IPS DF 6.9 (cell line): ENCODE measurements at regions not wholly inside any gene's neighbourhood (a gene's known extent, or its start where the extent isn't known, plus 50 kb on each side); places are given as distances from the start of the nearest gene placed in this dataset.

Source experiments
- DNase-seq: peaks from one replicate; pipeline ENCODE4 v3.0.0-alpha.2; 2013; ENCODE audit warnings: low read depth, low spot score
- H3K27ac ChIP-seq: one replicate; pipeline ENCODE4 v1.5.1; 2013; ENCODE audit warnings: low read length, control low read depth
- H3K27me3 ChIP-seq: 2 replicates; pipeline ENCODE4 v1.6.1; 2013; ENCODE audit warnings: mild to moderate bottlenecking, low read length; ENCODE audit not compliant: control insufficient read depth, insufficient read depth
- H3K36me3 ChIP-seq: 2 replicates; pipeline ENCODE4 v1.6.1; 2013; ENCODE audit warnings: low read length; ENCODE audit not compliant: control insufficient read depth, insufficient read depth
- H3K4me1 ChIP-seq: 2 replicates; pipeline ENCODE4 v1.6.1; 2013; ENCODE audit warnings: low read length; ENCODE audit not compliant: control insufficient read depth, insufficient read depth
- H3K4me3 ChIP-seq: 2 replicates; pipeline ENCODE4 v1.5.1; 2013; ENCODE audit warnings: mild to moderate bottlenecking, low read length
- H3K9me3 ChIP-seq: 2 replicates; pipeline ENCODE4 v1.6.1; 2013; ENCODE audit warnings: low read length, inconsistent platforms; ENCODE audit not compliant: control insufficient read depth, insufficient read depth
- WGBS: extraction: QIAGEN DNeasy Blood & Tissue Kit; methylation state at CpG from one replicate; pipeline ENCODE4 v1.1.7; 2013; ENCODE audit warnings: mixed read lengths, missing lambda C conversion rate; ENCODE audit not compliant: insufficient read length, insufficient coverage; 5-methylcytosine and 5-hydroxymethylcytosine counted together

- no CpG with 5 or more reads among the region's 1 CpG for WGBS
- Histone ChIP-seq H3K27me3 (no peaks in the 10 kb centered on the region), H3K9me3 (no peaks in the 10 kb centered on the region), H3K27ac (no peak overlapping the region), H3K4me1 (no peaks in the 10 kb centered on the region), H3K4me3 (no peak overlapping the region), H3K36me3 (no peaks in the 10 kb centered on the region)
- DNase-seq = no peak
Measured at GRCh38 chr7:32126843-32127242, 56.6 kb upstream of the PDE1C start.
